Activated CD4-positive, alpha-beta T cell treated with anti-CD3 and anti-CD28 coated beads, Interleukin-2, amount 10 ng/mL, durations not matched to agents 24 days and 14 days (primary cell): ENCODE measurements at regions not wholly inside any gene's neighbourhood (a gene's known extent, or its start where the extent isn't known, plus 50 kb on each side); places are given as distances from the start of the nearest gene placed in this dataset.

Source experiments
- DNase-seq: peaks from one replicate; pipeline ENCODE4 v3.0.0; 2022
- H3K27ac Mint-ChIP-seq: one replicate; pipeline ENCODE4 v1.8.0; 2022; ENCODE audit warnings: mild to moderate bottlenecking, mixed read lengths
- H3K27me3 Mint-ChIP-seq: one replicate; pipeline ENCODE4 v1.8.0; 2022; ENCODE audit warnings: mixed read lengths
- H3K36me3 Mint-ChIP-seq: one replicate; pipeline ENCODE4 v1.8.0; 2022; ENCODE audit warnings: low read depth, mild to moderate bottlenecking, mixed read lengths
- H3K4me1 Mint-ChIP-seq: one replicate; pipeline ENCODE4 v1.8.0; 2021; ENCODE audit warnings: mixed read lengths
- H3K4me3 Mint-ChIP-seq: one replicate; pipeline ENCODE4 v1.8.0; 2022; ENCODE audit warnings: mild to moderate bottlenecking, moderate library complexity, mixed read lengths
- H3K9me3 Mint-ChIP-seq: one replicate; pipeline ENCODE4 v1.8.0; 2021; ENCODE audit warnings: mixed read lengths
- intact Hi-C: fragments of 100-400 bp; cut with micrococcal nuclease; formaldehyde crosslinking; loops from one replicate; pipeline ENCODE4 v1.15.1; 2023

DNA sequence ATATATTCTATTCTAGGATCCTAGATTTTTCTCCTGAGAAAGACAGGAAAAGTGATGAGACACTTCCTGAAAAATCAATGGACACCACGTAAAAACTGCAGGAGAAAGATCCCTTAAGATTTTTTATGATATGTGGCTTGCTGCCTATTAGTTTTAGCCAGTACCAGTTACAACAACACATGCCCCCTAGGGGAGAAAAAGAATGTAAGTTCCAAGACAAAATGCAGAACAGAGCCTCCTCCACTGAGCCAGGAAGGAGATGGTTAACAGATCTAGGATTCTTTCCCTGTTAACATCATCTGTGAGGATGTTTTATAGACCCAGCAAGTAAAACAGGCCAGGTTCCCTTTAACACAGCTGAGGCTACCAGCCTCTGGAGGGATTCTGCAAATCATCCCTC is 574.7 kb downstream of the TLE4 start:
- H3K4me1 Mint-ChIP-seq, result no peaks in the 10 kb centered on the region

GRCh38 chr9:80144856-80145255 is 573.1 kb downstream of the TLE4 start:
- no peaks in the 10 kb centered on the region for H3K4me1 Mint-ChIP-seq
- H3K9me3 Mint-ChIP-seq, result peaks cover 5% of the 10 kb centered on the region
- no peak overlapping the region for H3K27ac Mint-ChIP-seq
- no peaks in the 10 kb centered on the region for H3K36me3 Mint-ChIP-seq
- no peak for DNase-seq
- H3K27me3 Mint-ChIP-seq, result no peaks in the 10 kb centered on the region
- no peak overlapping the region for H3K4me3 Mint-ChIP-seq
- intact Hi-C loops, result no loop called here

More for the DNA sequence above, 574.7 kb downstream of the TLE4 start:
- H3K36me3 Mint-ChIP-seq, result no peaks in the 10 kb centered on the region
- intact Hi-C loops, result no loop called here
- H3K9me3 Mint-ChIP-seq, result peaks cover 7% of the 10 kb centered on the region
- H3K27ac Mint-ChIP-seq, result no peak overlapping the region
- no peaks in the 10 kb centered on the region for H3K27me3 Mint-ChIP-seq
- no peak for DNase-seq
- H3K4me3 Mint-ChIP-seq, result no peak overlapping the region

DNA sequence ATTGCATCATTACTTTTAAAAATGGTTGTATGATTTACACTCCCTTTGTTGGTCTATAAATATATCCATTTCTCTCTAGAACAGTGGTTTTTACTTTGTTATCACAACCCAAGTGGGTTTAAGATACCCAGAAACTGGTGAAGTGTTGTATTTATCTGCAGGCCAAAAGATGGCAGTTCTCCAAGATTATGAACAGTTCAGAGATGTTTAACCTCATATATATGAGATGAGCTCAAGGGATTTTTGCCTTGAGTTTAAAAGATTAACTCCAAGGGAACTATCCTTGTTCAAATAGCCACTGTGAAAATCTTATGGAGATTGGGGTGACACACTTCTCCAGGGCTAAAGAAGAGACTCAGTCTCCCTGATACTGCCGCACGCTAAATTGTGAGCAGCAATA is 572.6 kb downstream of the TLE4 start:
- H3K27ac Mint-ChIP-seq, result no peak overlapping the region
- DNase-seq, result no peak
- no peaks in the 10 kb centered on the region for H3K27me3 Mint-ChIP-seq
- intact Hi-C loops, result no loop called here
- no peaks in the 10 kb centered on the region for H3K36me3 Mint-ChIP-seq
- no peak overlapping the region for H3K4me3 Mint-ChIP-seq
- H3K9me3 Mint-ChIP-seq, result peaks cover 3% of the 10 kb centered on the region
- H3K4me1 Mint-ChIP-seq, result no peaks in the 10 kb centered on the region

- Mint-ChIP-seq H3K36me3 (no peaks in the 10 kb centered on the region), H3K9me3 (peaks cover under 1% of the 10 kb centered on the region), H3K4me3 (no peak overlapping the region), H3K27me3 (no peaks in the 10 kb centered on the region), H3K27ac (no peak overlapping the region), H3K4me1 (no peaks in the 10 kb centered on the region)
- intact Hi-C loops, result no loop called here
- DNase-seq, result no peak
Measured at GRCh38 chr9:80143899-80144298, 572.1 kb downstream of the TLE4 start.

GRCh38 chr9:80134487-80134886 is 562.7 kb downstream of the TLE4 start:
- Mint-ChIP-seq H3K36me3 (no peaks in the 10 kb centered on the region), H3K27me3 (no peaks in the 10 kb centered on the region), H3K9me3 (no peaks in the 10 kb centered on the region), H3K27ac (no peak overlapping the region), H3K4me1 (no peaks in the 10 kb centered on the region), H3K4me3 (no peak overlapping the region)
- no peak for DNase-seq
- intact Hi-C loops, result no loop called here

DNA sequence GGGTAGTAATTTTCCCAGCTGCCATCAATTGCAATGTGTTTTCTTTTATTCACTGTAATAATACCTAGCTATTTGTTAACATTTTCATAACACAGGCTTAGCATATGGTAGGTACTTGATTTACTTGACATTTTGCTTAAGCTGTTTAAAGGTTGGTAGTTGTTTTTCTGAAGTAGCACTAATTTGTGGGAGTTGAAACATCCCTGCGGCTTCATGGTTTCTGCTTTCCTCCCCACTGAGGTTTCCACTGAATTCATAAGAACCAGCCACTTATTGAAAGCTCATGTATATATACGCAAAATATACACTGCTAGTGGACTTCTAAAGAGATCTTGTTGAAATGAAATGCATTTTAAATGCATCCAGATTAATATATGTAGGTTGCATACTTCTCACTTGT is 559.9 kb downstream of the TLE4 start:
- no peak overlapping the region for H3K4me3 Mint-ChIP-seq
- no peaks in the 10 kb centered on the region for H3K36me3 Mint-ChIP-seq
- no peaks in the 10 kb centered on the region for H3K27me3 Mint-ChIP-seq
- H3K27ac Mint-ChIP-seq, result no peak overlapping the region
- intact Hi-C loops, result no loop called here
- H3K9me3 Mint-ChIP-seq, result no peaks in the 10 kb centered on the region
- no peaks in the 10 kb centered on the region for H3K4me1 Mint-ChIP-seq
- DNase-seq, result no peak

DNA sequence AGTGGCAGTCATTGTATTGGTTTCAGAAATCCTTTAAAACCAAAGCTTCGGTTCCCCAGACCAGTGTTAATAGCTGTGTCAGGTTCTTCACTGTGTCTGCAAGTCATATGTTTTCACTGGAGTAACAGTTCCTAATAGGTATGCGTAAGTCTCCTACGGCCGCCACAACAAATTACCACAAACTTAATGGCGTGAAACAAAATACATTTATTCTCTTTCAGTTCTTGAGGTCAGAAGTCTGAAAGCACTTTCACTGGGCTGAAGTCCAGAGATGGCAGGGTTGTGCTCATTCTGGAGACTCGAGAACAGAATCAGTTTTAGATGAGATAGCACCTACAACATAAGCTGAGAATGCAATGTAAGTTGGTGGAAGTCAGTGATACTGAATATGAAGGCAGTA is 556.2 kb downstream of the TLE4 start:
- DNase-seq, result no peak
- intact Hi-C loops, result no loop called here

GRCh38 chr9:80125731-80126264 is 554.0 kb downstream of the TLE4 start:
- no peaks in the 10 kb centered on the region for H3K27me3 Mint-ChIP-seq
- intact Hi-C loops, result no loop called here
- no peak overlapping the region for H3K4me3 Mint-ChIP-seq
- no peaks in the 10 kb centered on the region for H3K4me1 Mint-ChIP-seq
- no peaks in the 10 kb centered on the region for H3K36me3 Mint-ChIP-seq
- H3K9me3 Mint-ChIP-seq, result no peaks in the 10 kb centered on the region
- no peak for DNase-seq
- no peak overlapping the region for H3K27ac Mint-ChIP-seq

More for the DNA sequence above, 556.2 kb downstream of the TLE4 start:
- no peaks in the 10 kb centered on the region for H3K9me3 Mint-ChIP-seq
- H3K4me3 Mint-ChIP-seq, result no peak overlapping the region
- H3K4me1 Mint-ChIP-seq, result no peaks in the 10 kb centered on the region
- H3K36me3 Mint-ChIP-seq, result no peaks in the 10 kb centered on the region
- no peak overlapping the region for H3K27ac Mint-ChIP-seq
- H3K27me3 Mint-ChIP-seq, result no peaks in the 10 kb centered on the region

- Mint-ChIP-seq H3K9me3 (peaks cover 3% of the 10 kb centered on the region), H3K4me1 (no peaks in the 10 kb centered on the region), H3K27ac (no peak overlapping the region), H3K27me3 (no peaks in the 10 kb centered on the region), H3K36me3 (no peaks in the 10 kb centered on the region), H3K4me3 (no peak overlapping the region)
- intact Hi-C loops, result no loop called here
- no peak for DNase-seq
Measured at GRCh38 chr9:80117031-80117430, 545.3 kb downstream of the TLE4 start.

DNA sequence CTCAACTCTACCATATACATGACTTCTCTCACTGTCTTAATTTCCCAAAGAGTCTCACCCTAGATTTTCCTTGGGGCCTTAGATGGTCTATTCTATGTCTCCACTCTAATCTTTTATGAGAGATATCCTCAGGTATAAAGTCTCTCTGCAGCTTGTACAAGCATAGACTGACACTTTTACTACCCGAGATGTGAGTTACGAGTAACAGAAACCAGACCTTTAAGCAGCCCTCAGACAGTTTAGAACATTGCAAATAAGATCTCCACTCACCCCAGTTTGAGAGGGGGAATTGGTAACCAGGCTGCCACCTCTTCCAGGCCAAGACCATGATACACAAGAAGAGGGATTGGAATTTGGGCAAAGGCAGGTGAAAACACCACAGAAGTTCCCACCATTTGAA is 542.5 kb downstream of the TLE4 start:
- DNase-seq, result no peak
- intact Hi-C loops, result no loop called here
- peaks cover 3% of the 10 kb centered on the region for H3K9me3 Mint-ChIP-seq
- H3K27me3 Mint-ChIP-seq, result no peaks in the 10 kb centered on the region
- no peaks in the 10 kb centered on the region for H3K36me3 Mint-ChIP-seq
- no peak overlapping the region for H3K27ac Mint-ChIP-seq
- H3K4me1 Mint-ChIP-seq, result no peaks in the 10 kb centered on the region
- no peak overlapping the region for H3K4me3 Mint-ChIP-seq

- Mint-ChIP-seq H3K9me3 (peaks cover 4% of the 10 kb centered on the region), H3K4me3 (no peak overlapping the region), H3K27me3 (no peaks in the 10 kb centered on the region), H3K4me1 (no peaks in the 10 kb centered on the region), H3K36me3 (no peaks in the 10 kb centered on the region), H3K27ac (no peak overlapping the region)
- intact Hi-C loops, result no loop called here
- DNase-seq, result no peak
Measured at GRCh38 chr9:80107931-80108660, 536.3 kb downstream of the TLE4 start.

DNA sequence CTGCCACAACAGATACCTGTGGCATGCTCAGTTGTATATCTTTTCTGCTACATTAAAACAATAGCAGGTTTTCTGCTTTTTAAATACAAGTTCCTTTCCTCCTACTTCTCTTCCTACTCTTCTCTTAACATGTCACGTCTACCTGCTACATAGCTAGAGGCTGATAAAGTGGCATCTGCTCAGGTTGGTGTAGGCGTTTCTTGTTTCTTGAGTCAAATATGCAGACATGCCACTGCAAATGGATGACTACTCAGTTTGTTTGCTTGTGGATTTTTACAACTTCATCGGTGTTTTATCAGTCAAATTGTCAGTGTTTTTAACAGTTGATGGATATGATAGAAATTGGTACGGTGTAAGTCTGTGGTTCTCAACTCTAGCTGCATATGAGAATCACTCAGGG is 525.7 kb downstream of the TLE4 start:
- peaks cover 3% of the 10 kb centered on the region for H3K9me3 Mint-ChIP-seq
- no peak overlapping the region for H3K27ac Mint-ChIP-seq
- intact Hi-C loops, result no loop called here
- no peak for DNase-seq
- no peaks in the 10 kb centered on the region for H3K4me1 Mint-ChIP-seq
- no peaks in the 10 kb centered on the region for H3K27me3 Mint-ChIP-seq
- H3K36me3 Mint-ChIP-seq, result no peaks in the 10 kb centered on the region
- H3K4me3 Mint-ChIP-seq, result no peak overlapping the region

DNA sequence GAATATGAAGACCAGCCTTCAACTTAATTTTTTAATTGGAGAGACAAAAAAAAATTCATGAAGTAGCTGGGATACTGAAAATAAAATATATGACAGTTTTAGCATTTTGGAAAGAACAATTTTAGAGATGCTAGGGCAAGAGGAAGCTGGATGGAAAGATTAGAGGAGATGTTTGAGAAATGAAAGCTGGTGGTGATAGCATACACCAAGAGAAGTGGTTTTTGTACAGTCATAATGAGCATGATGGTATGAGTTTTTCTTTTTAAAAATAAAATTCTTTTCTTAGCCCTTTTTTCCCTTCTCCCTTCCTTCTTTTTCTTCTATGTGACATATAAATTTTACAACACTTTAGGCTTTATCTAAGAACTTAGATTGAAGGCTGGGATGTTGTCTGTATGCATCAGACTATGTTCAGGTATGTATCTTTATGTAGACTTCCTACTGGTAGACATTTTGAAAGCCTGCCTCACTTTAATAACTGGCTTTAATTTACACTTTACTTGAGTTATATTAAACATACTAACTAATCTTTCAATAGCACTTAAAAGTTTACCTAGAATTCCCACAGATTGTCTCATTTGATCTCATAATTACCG is 522.5 kb downstream of the TLE4 start:
- H3K36me3 Mint-ChIP-seq, result no peaks in the 10 kb centered on the region
- no peaks in the 10 kb centered on the region for H3K27me3 Mint-ChIP-seq
- peaks cover 5% of the 10 kb centered on the region for H3K9me3 Mint-ChIP-seq
- no peak for DNase-seq
- H3K4me1 Mint-ChIP-seq, result no peaks in the 10 kb centered on the region
- H3K4me3 Mint-ChIP-seq, result no peak overlapping the region
- intact Hi-C loops, result no loop called here
- no peak overlapping the region for H3K27ac Mint-ChIP-seq

- intact Hi-C loops, result no loop called here
- DNase-seq, result no peak
- Mint-ChIP-seq H3K4me3 (no peak overlapping the region), H3K27ac (no peak overlapping the region), H3K9me3 (peaks cover 5% of the 10 kb centered on the region), H3K4me1 (no peaks in the 10 kb centered on the region), H3K36me3 (no peaks in the 10 kb centered on the region), H3K27me3 (no peaks in the 10 kb centered on the region)
Measured at GRCh38 chr9:80093695-80094094, 521.9 kb downstream of the TLE4 start.

DNA sequence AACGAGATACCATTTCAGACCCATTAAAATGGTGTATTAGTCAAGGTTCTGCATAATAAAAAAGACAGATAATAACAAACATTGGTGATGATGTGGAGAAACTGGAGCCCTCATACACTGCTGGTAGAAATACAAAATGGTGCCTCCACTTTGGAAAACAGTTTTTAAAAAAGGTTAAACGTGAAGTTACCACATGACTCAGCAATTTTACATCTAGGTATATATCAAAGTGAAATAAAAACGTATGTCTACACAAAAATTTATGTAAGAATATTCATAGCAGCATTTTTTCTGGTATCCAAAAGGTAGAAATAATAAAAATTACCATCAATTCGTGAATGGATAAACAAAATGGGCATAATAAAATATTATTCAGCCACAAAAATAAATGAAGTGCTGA is 519.8 kb downstream of the TLE4 start:
- no peaks in the 10 kb centered on the region for H3K27me3 Mint-ChIP-seq
- no peak overlapping the region for H3K4me3 Mint-ChIP-seq
- no peaks in the 10 kb centered on the region for H3K4me1 Mint-ChIP-seq
- intact Hi-C loops, result no loop called here
- H3K9me3 Mint-ChIP-seq, result peaks cover 5% of the 10 kb centered on the region
- no peak for DNase-seq
- H3K36me3 Mint-ChIP-seq, result no peaks in the 10 kb centered on the region
- H3K27ac Mint-ChIP-seq, result no peak overlapping the region
